ENCODE measurements at regions not wholly inside any gene's neighbourhood (a gene's known extent, or its start where the extent isn't known, plus 50 kb on each side); places are given as distances from the start of the nearest gene placed in this dataset.

DNA sequence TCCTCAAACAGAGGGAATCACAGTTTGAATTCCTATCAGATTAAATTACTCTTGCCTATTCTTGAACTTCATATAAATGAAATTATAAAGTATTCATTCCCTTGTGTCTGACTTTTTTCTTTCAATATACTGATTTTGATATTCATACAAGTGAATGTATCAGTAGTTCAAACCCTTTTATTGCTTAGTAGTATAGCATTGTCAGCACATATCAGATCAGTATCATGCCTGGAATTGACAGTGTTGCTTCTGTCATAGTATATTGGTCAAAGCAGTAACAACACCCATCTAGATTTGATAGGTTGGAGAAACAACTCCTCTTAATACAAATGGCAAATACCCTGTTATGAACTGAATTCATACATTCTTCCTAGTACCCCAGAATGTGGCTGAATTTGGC lies 89.1 kb upstream of the SLC35F1 start:
- TF ChIP-seq, protein P1, sequence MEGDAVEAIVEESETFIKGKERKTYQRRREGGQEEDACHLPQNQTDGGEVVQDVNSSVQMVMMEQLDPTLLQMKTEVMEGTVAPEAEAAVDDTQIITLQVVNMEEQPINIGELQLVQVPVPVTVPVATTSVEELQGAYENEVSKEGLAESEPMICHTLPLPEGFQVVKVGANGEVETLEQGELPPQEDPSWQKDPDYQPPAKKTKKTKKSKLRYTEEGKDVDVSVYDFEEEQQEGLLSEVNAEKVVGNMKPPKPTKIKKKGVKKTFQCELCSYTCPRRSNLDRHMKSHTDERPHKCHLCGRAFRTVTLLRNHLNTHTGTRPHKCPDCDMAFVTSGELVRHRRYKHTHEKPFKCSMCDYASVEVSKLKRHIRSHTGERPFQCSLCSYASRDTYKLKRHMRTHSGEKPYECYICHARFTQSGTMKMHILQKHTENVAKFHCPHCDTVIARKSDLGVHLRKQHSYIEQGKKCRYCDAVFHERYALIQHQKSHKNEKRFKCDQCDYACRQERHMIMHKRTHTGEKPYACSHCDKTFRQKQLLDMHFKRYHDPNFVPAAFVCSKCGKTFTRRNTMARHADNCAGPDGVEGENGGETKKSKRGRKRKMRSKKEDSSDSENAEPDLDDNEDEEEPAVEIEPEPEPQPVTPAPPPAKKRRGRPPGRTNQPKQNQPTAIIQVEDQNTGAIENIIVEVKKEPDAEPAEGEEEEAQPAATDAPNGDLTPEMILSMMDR (IDR thresholded peaks at IDR 0.05) = no peak
- TF ChIP-seq TCF7L2 (IDR thresholded peaks at IDR 0.05; ENCODE audit: low read depth, low read length) = no peak
- TF ChIP-seq, protein P2, sequence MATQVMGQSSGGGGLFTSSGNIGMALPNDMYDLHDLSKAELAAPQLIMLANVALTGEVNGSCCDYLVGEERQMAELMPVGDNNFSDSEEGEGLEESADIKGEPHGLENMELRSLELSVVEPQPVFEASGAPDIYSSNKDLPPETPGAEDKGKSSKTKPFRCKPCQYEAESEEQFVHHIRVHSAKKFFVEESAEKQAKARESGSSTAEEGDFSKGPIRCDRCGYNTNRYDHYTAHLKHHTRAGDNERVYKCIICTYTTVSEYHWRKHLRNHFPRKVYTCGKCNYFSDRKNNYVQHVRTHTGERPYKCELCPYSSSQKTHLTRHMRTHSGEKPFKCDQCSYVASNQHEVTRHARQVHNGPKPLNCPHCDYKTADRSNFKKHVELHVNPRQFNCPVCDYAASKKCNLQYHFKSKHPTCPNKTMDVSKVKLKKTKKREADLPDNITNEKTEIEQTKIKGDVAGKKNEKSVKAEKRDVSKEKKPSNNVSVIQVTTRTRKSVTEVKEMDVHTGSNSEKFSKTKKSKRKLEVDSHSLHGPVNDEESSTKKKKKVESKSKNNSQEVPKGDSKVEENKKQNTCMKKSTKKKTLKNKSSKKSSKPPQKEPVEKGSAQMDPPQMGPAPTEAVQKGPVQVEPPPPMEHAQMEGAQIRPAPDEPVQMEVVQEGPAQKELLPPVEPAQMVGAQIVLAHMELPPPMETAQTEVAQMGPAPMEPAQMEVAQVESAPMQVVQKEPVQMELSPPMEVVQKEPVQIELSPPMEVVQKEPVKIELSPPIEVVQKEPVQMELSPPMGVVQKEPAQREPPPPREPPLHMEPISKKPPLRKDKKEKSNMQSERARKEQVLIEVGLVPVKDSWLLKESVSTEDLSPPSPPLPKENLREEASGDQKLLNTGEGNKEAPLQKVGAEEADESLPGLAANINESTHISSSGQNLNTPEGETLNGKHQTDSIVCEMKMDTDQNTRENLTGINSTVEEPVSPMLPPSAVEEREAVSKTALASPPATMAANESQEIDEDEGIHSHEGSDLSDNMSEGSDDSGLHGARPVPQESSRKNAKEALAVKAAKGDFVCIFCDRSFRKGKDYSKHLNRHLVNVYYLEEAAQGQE (IDR thresholded peaks at IDR 0.05; ENCODE audit: insufficient read depth in 1 of 2, low read depth in 2 of 2, low read length in 1 of 2) = no peak
- TF ChIP-seq POLR2AphosphoS5 (IDR thresholded peaks at IDR 0.05; ENCODE audit: low read depth, low read length) = no peak
- no peak for TF ChIP-seq SIN3A (IDR thresholded peaks at IDR 0.05; ENCODE audit: borderline replicate concordance, insufficient read depth, low read depth, low read length)
